ENCODE measurements at regions not wholly inside any gene's neighbourhood (a gene's known extent, or its start where the extent isn't known, plus 50 kb on each side); places are given as distances from the start of the nearest gene placed in this dataset.

DNA sequence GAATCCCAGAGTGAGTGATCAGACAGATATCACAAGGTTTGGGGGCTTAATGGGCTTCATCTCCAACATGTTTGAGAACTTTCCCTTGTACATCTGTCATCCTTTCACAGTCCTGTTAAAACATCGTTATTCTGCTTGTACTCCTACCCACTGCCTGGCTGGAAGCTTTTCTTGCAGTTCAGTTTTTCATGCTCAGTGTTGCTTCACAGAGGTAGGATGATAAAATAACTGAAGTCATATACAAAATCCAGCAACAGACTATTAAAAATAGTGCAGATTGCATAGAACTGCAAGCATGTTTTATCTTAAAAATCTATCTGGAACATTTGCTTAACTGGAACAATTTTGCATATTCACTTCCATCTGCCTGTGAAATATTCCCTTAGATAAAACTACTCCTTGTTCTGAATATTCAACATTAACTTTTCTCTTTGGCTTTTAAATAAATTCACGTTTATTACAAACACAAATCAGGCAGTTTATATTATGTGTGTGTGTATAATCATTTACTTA, 579.6 kb upstream of the IGFBP7 start (continued):
- TF ChIP-seq, protein P1, sequence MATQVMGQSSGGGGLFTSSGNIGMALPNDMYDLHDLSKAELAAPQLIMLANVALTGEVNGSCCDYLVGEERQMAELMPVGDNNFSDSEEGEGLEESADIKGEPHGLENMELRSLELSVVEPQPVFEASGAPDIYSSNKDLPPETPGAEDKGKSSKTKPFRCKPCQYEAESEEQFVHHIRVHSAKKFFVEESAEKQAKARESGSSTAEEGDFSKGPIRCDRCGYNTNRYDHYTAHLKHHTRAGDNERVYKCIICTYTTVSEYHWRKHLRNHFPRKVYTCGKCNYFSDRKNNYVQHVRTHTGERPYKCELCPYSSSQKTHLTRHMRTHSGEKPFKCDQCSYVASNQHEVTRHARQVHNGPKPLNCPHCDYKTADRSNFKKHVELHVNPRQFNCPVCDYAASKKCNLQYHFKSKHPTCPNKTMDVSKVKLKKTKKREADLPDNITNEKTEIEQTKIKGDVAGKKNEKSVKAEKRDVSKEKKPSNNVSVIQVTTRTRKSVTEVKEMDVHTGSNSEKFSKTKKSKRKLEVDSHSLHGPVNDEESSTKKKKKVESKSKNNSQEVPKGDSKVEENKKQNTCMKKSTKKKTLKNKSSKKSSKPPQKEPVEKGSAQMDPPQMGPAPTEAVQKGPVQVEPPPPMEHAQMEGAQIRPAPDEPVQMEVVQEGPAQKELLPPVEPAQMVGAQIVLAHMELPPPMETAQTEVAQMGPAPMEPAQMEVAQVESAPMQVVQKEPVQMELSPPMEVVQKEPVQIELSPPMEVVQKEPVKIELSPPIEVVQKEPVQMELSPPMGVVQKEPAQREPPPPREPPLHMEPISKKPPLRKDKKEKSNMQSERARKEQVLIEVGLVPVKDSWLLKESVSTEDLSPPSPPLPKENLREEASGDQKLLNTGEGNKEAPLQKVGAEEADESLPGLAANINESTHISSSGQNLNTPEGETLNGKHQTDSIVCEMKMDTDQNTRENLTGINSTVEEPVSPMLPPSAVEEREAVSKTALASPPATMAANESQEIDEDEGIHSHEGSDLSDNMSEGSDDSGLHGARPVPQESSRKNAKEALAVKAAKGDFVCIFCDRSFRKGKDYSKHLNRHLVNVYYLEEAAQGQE (IDR thresholded peaks at IDR 0.05; ENCODE audit: low read depth, low read length): no peak
- TF ChIP-seq SMC3 (IDR thresholded peaks at IDR 0.05; ENCODE audit: low read depth, low read length) (no peak), GATA2 (CRISPR knock-in tag; IDR thresholded peaks at IDR 0.05) (no peak), FOSL2 (IDR thresholded peaks at IDR 0.05; ENCODE audit: borderline replicate concordance, low read depth) (no peak), YY1 (IDR thresholded peaks at IDR 0.05; ENCODE audit: low read depth) (no peak)

DNA sequence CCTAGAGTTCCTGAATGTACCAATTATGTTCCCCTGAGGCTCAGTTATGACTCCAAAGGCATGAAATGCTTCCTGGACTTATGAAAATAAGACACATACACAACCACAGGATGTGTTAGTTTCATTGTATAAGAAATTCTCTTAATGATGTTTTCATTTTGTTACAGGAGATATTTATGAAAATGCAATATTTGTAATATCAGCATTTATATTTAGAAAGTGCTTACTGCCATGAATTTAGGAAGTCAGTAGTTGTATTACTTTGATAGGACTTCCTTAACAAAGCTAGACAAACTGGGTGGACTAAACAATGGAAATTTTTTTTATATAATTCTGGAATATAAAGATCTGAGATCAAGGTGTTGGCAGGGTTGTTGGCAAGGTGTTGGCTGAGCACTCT, 572.1 kb upstream of the IGFBP7 start:
- Histone ChIP-seq H2AFZ (ENCODE audit: low read depth) (no peak overlapping the region), H3F3A (replicated peaks; ENCODE audit: insufficient read depth) (no peaks in the 10 kb centered on the region), H3K36me3 (replicated peaks in 1 of 2; ENCODE audit: control insufficient read depth in 1 of 2, insufficient read depth in 2 of 2, low read length in 1 of 2) (no peaks in the 10 kb centered on the region), H3K4me3 (ENCODE audit: low read depth in 2 of 2, low read length in 1 of 2) (no peak overlapping the region), H3K9ac (no peak overlapping the region), H3K4me1 (ENCODE audit: control insufficient read depth in 1 of 2, insufficient read depth in 2 of 2, low read depth in 1 of 2, low read length in 1 of 2) (no peaks in the 10 kb centered on the region), H3K9me3 (no peaks in the 10 kb centered on the region), H3K9me2 (no peaks in the 10 kb centered on the region), H4K20me1 (ENCODE audit: insufficient read depth) (no peaks in the 10 kb centered on the region), H3K27ac (ENCODE audit: low read depth in 2 of 2, low read length in 1 of 2) (no peak overlapping the region), H3K79me2 (ENCODE audit: insufficient read depth) (no peaks in the 10 kb centered on the region), H3K4me2 (no peak overlapping the region), H3K27me3 (ENCODE audit: insufficient read depth) (no peaks in the 10 kb centered on the region)
- ChIA-PET POLR2A (no interaction called here), CTCF (interaction anchor here (1.0 to 1.1 kb wide), 2 partner anchors 9 to 256 kb away, joined by 3 read pairs; no protein-coding TSS in a partner anchor)
- DNase-seq: no peak
- TF ChIP-seq MXI1 (IDR thresholded peaks at IDR 0.05; ENCODE audit: low read depth, low read length): no peak
- TF ChIP-seq SMC3 (IDR thresholded peaks at IDR 0.05; ENCODE audit: low read depth, low read length): no peak
- TF ChIP-seq, protein P2, sequence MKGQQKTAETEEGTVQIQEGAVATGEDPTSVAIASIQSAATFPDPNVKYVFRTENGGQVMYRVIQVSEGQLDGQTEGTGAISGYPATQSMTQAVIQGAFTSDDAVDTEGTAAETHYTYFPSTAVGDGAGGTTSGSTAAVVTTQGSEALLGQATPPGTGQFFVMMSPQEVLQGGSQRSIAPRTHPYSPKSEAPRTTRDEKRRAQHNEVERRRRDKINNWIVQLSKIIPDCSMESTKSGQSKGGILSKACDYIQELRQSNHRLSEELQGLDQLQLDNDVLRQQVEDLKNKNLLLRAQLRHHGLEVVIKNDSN (IDR thresholded peaks at IDR 0.05; ENCODE audit: borderline replicate concordance, low read depth): no peak
- TF ChIP-seq TCF12 (IDR thresholded peaks at IDR 0.05): no peak
- TF ChIP-seq, protein P3, sequence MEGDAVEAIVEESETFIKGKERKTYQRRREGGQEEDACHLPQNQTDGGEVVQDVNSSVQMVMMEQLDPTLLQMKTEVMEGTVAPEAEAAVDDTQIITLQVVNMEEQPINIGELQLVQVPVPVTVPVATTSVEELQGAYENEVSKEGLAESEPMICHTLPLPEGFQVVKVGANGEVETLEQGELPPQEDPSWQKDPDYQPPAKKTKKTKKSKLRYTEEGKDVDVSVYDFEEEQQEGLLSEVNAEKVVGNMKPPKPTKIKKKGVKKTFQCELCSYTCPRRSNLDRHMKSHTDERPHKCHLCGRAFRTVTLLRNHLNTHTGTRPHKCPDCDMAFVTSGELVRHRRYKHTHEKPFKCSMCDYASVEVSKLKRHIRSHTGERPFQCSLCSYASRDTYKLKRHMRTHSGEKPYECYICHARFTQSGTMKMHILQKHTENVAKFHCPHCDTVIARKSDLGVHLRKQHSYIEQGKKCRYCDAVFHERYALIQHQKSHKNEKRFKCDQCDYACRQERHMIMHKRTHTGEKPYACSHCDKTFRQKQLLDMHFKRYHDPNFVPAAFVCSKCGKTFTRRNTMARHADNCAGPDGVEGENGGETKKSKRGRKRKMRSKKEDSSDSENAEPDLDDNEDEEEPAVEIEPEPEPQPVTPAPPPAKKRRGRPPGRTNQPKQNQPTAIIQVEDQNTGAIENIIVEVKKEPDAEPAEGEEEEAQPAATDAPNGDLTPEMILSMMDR (IDR thresholded peaks at IDR 0.05): no peak
- TF ChIP-seq GATA2 (CRISPR knock-in tag; IDR thresholded peaks at IDR 0.05): no peak

All from SK-N-SH (cell line).